Neutrophil (primary cell): ENCODE measurements at regions not wholly inside any gene's neighbourhood (a gene's known extent, or its start where the extent isn't known, plus 50 kb on each side); places are given as distances from the start of the nearest gene placed in this dataset.

Source experiments
- H3K27ac ChIP-seq: fragments of 200-600 bp; sonication (generic); 2 replicates; pipeline ENCODE4 v1.5.1; 2016; ENCODE audit warnings: mild to moderate bottlenecking, moderate library complexity
- H3K27me3 ChIP-seq: fragments of 200-600 bp; sonication (generic); 2 replicates; pipeline ENCODE4 v1.6.0; 2016; ENCODE audit warnings: mild to moderate bottlenecking
- H3K36me3 ChIP-seq: fragments of 200-600 bp; sonication (generic); 2 replicates; pipeline ENCODE4 v1.5.1; 2017
- H3K4me1 ChIP-seq, 2 experiments: fragments of 200-600 bp in 1 of 2; sonication (generic) in 1 of 2; 1 replicate in 1 of 2; 2 replicates in 1 of 2; pipeline versions ENCODE4 v1.5.1 to v1.6.1; 2013 to 2016; ENCODE audit warnings: low read depth in 1 of 2, low read length in 1 of 2, mild to moderate bottlenecking in 1 of 2, moderate library complexity in 1 of 2; ENCODE audit not compliant: control insufficient read depth in 1 of 2, insufficient read depth in 1 of 2
- H3K4me3 ChIP-seq, 2 experiments: fragments of 200-600 bp in 1 of 2; sonication (generic) in 1 of 2; 1 replicate in 1 of 2; 2 replicates in 1 of 2; pipeline ENCODE4 v1.5.1; 2013 to 2016; ENCODE audit warnings: low read depth in 1 of 2, low read length in 1 of 2, mild to moderate bottlenecking in 1 of 2, moderate library complexity in 1 of 2
- H3K9me3 ChIP-seq: fragments of 200-600 bp; sonication (generic); 2 replicates; pipeline ENCODE4 v1.5.1; 2016
- TF ChIP-seq, protein P1 (sequence below): fragments of 200-600 bp; sonication (generic); IDR thresholded peaks from 2 replicates; pipeline ENCODE4 v1.5.1; 2016; ENCODE audit warnings: antibody characterized with exemption

DNA sequence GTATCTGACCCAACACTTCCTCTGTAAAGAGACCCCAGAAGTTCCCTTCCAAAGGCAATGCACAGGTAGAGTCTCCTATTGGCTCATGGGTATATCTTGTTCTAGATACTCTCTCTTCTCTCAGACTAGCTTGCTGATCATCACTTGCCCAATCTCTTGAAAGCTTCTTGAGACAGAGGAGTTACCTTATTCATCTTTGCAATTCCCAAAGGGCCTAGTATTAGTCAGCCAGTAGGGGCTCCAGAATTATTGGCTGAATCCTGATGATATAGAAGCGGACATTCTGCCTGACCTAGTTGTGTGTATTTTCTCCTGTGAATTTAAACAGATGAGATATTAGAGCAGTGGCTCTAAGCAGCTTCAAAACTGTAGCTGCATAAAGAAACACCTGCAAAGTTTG lies 304.0 kb upstream of the KLF4 start:
- TF ChIP-seq, protein P1, sequence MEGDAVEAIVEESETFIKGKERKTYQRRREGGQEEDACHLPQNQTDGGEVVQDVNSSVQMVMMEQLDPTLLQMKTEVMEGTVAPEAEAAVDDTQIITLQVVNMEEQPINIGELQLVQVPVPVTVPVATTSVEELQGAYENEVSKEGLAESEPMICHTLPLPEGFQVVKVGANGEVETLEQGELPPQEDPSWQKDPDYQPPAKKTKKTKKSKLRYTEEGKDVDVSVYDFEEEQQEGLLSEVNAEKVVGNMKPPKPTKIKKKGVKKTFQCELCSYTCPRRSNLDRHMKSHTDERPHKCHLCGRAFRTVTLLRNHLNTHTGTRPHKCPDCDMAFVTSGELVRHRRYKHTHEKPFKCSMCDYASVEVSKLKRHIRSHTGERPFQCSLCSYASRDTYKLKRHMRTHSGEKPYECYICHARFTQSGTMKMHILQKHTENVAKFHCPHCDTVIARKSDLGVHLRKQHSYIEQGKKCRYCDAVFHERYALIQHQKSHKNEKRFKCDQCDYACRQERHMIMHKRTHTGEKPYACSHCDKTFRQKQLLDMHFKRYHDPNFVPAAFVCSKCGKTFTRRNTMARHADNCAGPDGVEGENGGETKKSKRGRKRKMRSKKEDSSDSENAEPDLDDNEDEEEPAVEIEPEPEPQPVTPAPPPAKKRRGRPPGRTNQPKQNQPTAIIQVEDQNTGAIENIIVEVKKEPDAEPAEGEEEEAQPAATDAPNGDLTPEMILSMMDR: no peak
- H3K4me3 ChIP-seq: no peak overlapping the region
- no peaks in the 10 kb centered on the region for H3K9me3 ChIP-seq
- no peaks in the 10 kb centered on the region for H3K36me3 ChIP-seq
- H3K27me3 ChIP-seq: no peaks in the 10 kb centered on the region
- no peaks in the 10 kb centered on the region for H3K4me1 ChIP-seq
- H3K27ac ChIP-seq: no peak overlapping the region

- Histone ChIP-seq H3K9me3 (no peaks in the 10 kb centered on the region), H3K36me3 (no peaks in the 10 kb centered on the region), H3K4me3 (no peak overlapping the region), H3K27me3 (no peaks in the 10 kb centered on the region), H3K4me1 (no peaks in the 10 kb centered on the region), H3K27ac (no peak overlapping the region)
- TF ChIP-seq, protein P1: no peak
Measured at GRCh38 chr9:107792596-107792995, 303.0 kb upstream of the KLF4 start.

DNA sequence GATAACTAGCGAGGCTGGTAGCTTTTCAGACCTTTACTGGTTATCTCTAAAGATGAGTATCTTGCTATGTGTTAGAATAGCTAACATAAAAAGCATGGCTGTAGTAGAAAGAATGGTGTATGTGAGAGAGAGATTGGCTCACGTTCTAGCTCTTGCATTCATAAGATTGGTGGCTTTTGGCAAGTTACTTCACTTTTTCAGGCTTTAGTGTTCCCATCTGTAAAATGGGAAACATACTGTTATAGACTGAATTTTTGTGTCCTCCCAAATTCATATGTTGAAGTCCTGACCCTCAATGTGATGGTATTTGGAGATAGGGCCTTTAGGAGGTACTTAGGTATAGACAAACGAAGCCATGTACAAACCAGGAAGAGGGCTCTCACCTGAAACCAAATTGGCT lies 302.4 kb upstream of the KLF4 start:
- TF ChIP-seq, protein P1: no peak

GRCh38 chr9:107789001-107789700 lies 299.6 kb upstream of the KLF4 start:
- H3K27me3 ChIP-seq: no peaks in the 10 kb centered on the region
- H3K4me3 ChIP-seq: no peak overlapping the region
- no peaks in the 10 kb centered on the region for H3K36me3 ChIP-seq
- no peaks in the 10 kb centered on the region for H3K9me3 ChIP-seq
- no peak overlapping the region for H3K27ac ChIP-seq
- TF ChIP-seq, protein P1: no peak
- peaks cover 4 to 6% of the 10 kb centered on the region in 2 experiments for H3K4me1 ChIP-seq

More for the DNA sequence above, 302.4 kb upstream of the KLF4 start:
- no peak overlapping the region for H3K4me3 ChIP-seq
- no peaks in the 10 kb centered on the region for H3K36me3 ChIP-seq
- no peak overlapping the region for H3K27ac ChIP-seq
- H3K27me3 ChIP-seq: no peaks in the 10 kb centered on the region
- H3K4me1 ChIP-seq: no peaks in the 10 kb centered on the region
- no peaks in the 10 kb centered on the region for H3K9me3 ChIP-seq

GRCh38 chr9:107786561-107786960 lies 297.0 kb upstream of the KLF4 start:
- Histone ChIP-seq H3K9me3 (no peaks in the 10 kb centered on the region), H3K4me3 (no peak overlapping the region), H3K36me3 (no peaks in the 10 kb centered on the region), H3K27me3 (no peaks in the 10 kb centered on the region), H3K27ac (no peak overlapping the region), H3K4me1 (peaks cover 25 to 27% of the 10 kb centered on the region in 2 experiments)
- TF ChIP-seq, protein P1: no peak
